H54 (cell line): ENCODE measurements at regions not wholly inside any gene's neighbourhood (a gene's known extent, or its start where the extent isn't known, plus 50 kb on each side); places are given as distances from the start of the nearest gene placed in this dataset.
"Not testable (repeated sequence)": the region's sequence is repeated elsewhere in the genome, so short reads cannot be mapped to it uniquely, and the experiment has no call there.

Experiments used
- DNase-seq: peaks from one replicate; pipeline ENCODE4 v3.0.0; 2011; ENCODE audit warnings: low spot score, mixed read lengths; ENCODE audit not compliant: insufficient read length
- FAIRE-seq: peaks from 3 replicates; lab custom pipeline; 2011; peaks lifted over from hg19 to GRCh38; lab: Jason Lieb, UNC
- POLR2A ChIP-seq: IDR thresholded peaks from 2 replicates; pipeline ENCODE4 v1.6.1; 2011; ENCODE audit warnings: low read depth, mild to moderate bottlenecking, low read length

GRCh38 chr20:47974234-47974878 lies 189.1 kb upstream of the SULF2 start:
- TF ChIP-seq POLR2A: no peak
- no peak for DNase-seq
- no peak for FAIRE-seq

- no peak for FAIRE-seq
- no peak for TF ChIP-seq POLR2A
- no peak for DNase-seq
These were observed 188.4 kb upstream of the SULF2 start for GRCh38 chr20:47973519-47974233.

GRCh38 chr20:47972916-47973309 lies 187.6 kb upstream of the SULF2 start:
- no peak for FAIRE-seq
- DNase-seq: no peak
- no peak for TF ChIP-seq POLR2A

GRCh38 chr20:47972297-47972915 lies 187.1 kb upstream of the SULF2 start:
- FAIRE-seq: not testable (repeated sequence)

GRCh38 chr20:47971058-47971791 lies 185.9 kb upstream of the SULF2 start:
- DNase-seq (no peak), FAIRE-seq (no peak)
- TF ChIP-seq POLR2A: no peak

More at GRCh38 chr20:47972297-47972915, 187.1 kb upstream of the SULF2 start:
- DNase-seq: peak; percentile 45

GRCh38 chr20:47970282-47970903 lies 185.1 kb upstream of the SULF2 start:
- no peak for TF ChIP-seq POLR2A
- DNase-seq (no peak), FAIRE-seq (no peak)

GRCh38 chr20:47969426-47969825 lies 184.1 kb upstream of the SULF2 start:
- FAIRE-seq (no peak), DNase-seq (no peak)
- no peak for TF ChIP-seq POLR2A

- FAIRE-seq (no peak), DNase-seq (no peak)
- no peak for TF ChIP-seq POLR2A
These were observed 183.4 kb upstream of the SULF2 start for GRCh38 chr20:47968541-47969310.

GRCh38 chr20:47964149-47964548 lies 178.9 kb upstream of the SULF2 start:
- TF ChIP-seq POLR2A: no peak
- FAIRE-seq (no peak), DNase-seq (no peak)

- FAIRE-seq: no peak
- no peak for TF ChIP-seq POLR2A
These were observed 177.7 kb upstream of the SULF2 start for GRCh38 chr20:47963022-47963421.

GRCh38 chr20:47962286-47962963 lies 177.1 kb upstream of the SULF2 start:
- TF ChIP-seq POLR2A: no peak
- no peak for FAIRE-seq

More at GRCh38 chr20:47963022-47963421, 177.7 kb upstream of the SULF2 start:
- no peak for DNase-seq

GRCh38 chr20:47960769-47961541 lies 175.7 kb upstream of the SULF2 start:
- no peak for DNase-seq
- TF ChIP-seq POLR2A: no peak
- no peak for FAIRE-seq

More at GRCh38 chr20:47962286-47962963, 177.1 kb upstream of the SULF2 start:
- DNase-seq: no peak
